ENCODE measurements at regions not wholly inside any gene's neighbourhood (a gene's known extent, or its start where the extent isn't known, plus 50 kb on each side); places are given as distances from the start of the nearest gene placed in this dataset.

GRCh38 chr20:22020201-22020600 is 314.7 kb downstream of the PAX1 start (continued):
- TF ChIP-seq, protein P1, sequence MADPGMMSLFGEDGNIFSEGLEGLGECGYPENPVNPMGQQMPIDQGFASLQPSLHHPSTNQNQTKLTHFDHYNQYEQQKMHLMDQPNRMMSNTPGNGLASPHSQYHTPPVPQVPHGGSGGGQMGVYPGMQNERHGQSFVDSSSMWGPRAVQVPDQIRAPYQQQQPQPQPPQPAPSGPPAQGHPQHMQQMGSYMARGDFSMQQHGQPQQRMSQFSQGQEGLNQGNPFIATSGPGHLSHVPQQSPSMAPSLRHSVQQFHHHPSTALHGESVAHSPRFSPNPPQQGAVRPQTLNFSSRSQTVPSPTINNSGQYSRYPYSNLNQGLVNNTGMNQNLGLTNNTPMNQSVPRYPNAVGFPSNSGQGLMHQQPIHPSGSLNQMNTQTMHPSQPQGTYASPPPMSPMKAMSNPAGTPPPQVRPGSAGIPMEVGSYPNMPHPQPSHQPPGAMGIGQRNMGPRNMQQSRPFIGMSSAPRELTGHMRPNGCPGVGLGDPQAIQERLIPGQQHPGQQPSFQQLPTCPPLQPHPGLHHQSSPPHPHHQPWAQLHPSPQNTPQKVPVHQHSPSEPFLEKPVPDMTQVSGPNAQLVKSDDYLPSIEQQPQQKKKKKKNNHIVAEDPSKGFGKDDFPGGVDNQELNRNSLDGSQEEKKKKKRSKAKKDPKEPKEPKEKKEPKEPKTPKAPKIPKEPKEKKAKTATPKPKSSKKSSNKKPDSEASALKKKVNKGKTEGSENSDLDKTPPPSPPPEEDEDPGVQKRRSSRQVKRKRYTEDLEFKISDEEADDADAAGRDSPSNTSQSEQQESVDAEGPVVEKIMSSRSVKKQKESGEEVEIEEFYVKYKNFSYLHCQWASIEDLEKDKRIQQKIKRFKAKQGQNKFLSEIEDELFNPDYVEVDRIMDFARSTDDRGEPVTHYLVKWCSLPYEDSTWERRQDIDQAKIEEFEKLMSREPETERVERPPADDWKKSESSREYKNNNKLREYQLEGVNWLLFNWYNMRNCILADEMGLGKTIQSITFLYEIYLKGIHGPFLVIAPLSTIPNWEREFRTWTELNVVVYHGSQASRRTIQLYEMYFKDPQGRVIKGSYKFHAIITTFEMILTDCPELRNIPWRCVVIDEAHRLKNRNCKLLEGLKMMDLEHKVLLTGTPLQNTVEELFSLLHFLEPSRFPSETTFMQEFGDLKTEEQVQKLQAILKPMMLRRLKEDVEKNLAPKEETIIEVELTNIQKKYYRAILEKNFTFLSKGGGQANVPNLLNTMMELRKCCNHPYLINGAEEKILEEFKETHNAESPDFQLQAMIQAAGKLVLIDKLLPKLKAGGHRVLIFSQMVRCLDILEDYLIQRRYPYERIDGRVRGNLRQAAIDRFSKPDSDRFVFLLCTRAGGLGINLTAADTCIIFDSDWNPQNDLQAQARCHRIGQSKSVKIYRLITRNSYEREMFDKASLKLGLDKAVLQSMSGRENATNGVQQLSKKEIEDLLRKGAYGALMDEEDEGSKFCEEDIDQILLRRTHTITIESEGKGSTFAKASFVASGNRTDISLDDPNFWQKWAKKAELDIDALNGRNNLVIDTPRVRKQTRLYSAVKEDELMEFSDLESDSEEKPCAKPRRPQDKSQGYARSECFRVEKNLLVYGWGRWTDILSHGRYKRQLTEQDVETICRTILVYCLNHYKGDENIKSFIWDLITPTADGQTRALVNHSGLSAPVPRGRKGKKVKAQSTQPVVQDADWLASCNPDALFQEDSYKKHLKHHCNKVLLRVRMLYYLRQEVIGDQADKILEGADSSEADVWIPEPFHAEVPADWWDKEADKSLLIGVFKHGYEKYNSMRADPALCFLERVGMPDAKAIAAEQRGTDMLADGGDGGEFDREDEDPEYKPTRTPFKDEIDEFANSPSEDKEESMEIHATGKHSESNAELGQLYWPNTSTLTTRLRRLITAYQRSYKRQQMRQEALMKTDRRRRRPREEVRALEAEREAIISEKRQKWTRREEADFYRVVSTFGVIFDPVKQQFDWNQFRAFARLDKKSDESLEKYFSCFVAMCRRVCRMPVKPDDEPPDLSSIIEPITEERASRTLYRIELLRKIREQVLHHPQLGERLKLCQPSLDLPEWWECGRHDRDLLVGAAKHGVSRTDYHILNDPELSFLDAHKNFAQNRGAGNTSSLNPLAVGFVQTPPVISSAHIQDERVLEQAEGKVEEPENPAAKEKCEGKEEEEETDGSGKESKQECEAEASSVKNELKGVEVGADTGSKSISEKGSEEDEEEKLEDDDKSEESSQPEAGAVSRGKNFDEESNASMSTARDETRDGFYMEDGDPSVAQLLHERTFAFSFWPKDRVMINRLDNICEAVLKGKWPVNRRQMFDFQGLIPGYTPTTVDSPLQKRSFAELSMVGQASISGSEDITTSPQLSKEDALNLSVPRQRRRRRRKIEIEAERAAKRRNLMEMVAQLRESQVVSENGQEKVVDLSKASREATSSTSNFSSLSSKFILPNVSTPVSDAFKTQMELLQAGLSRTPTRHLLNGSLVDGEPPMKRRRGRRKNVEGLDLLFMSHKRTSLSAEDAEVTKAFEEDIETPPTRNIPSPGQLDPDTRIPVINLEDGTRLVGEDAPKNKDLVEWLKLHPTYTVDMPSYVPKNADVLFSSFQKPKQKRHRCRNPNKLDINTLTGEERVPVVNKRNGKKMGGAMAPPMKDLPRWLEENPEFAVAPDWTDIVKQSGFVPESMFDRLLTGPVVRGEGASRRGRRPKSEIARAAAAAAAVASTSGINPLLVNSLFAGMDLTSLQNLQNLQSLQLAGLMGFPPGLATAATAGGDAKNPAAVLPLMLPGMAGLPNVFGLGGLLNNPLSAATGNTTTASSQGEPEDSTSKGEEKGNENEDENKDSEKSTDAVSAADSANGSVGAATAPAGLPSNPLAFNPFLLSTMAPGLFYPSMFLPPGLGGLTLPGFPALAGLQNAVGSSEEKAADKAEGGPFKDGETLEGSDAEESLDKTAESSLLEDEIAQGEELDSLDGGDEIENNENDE (IDR thresholded peaks at IDR 0.05; ENCODE audit: insufficient replicate concordance, low read length): no peak
- TF ChIP-seq POLR2A (IDR thresholded peaks at IDR 0.05; ENCODE audit: control extremely low read depth in 1 of 2, low read depth in 2 of 2, low read length in 2 of 2) (no peak), FOSL1 (IDR thresholded peaks at IDR 0.05; ENCODE audit: insufficient read depth, low read depth, low read length) (no peak), HDAC2 (IDR thresholded peaks at IDR 0.05; ENCODE audit: borderline replicate concordance in 1 of 2, low read depth in 2 of 2, low read length in 2 of 2) (no peak), SIRT6 (IDR thresholded peaks at IDR 0.05; ENCODE audit: low read length) (no peak), RBBP5 (IDR thresholded peaks at IDR 0.05; ENCODE audit: borderline replicate concordance, low read depth, low read length) (no peak), JUN (IDR thresholded peaks at IDR 0.05; ENCODE audit: low read depth, low read length) (no peak)
- TF ChIP-seq, protein P2, sequence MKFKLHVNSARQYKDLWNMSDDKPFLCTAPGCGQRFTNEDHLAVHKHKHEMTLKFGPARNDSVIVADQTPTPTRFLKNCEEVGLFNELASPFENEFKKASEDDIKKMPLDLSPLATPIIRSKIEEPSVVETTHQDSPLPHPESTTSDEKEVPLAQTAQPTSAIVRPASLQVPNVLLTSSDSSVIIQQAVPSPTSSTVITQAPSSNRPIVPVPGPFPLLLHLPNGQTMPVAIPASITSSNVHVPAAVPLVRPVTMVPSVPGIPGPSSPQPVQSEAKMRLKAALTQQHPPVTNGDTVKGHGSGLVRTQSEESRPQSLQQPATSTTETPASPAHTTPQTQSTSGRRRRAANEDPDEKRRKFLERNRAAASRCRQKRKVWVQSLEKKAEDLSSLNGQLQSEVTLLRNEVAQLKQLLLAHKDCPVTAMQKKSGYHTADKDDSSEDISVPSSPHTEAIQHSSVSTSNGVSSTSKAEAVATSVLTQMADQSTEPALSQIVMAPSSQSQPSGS (IDR thresholded peaks at IDR 0.05; ENCODE audit: low read length): no peak

Measured in H1 (cell line).